DMS114 treated with DMSO at 0.1 percent for 48 hours (cell line): ENCODE measurements at regions not wholly inside any gene's neighbourhood (a gene's known extent, or its start where the extent isn't known, plus 50 kb on each side); places are given as distances from the start of the nearest gene placed in this dataset.
"Not testable (repeated sequence)": the region's sequence is repeated elsewhere in the genome, so short reads cannot be mapped to it uniquely, and the experiment has no call there.

Experiments used
- DNase-seq: peaks from one replicate; lab custom pipeline; 2025; ENCODE audit not compliant: unreplicated experiment; lab: John Stamatoyannopoulos, UW

DNA sequence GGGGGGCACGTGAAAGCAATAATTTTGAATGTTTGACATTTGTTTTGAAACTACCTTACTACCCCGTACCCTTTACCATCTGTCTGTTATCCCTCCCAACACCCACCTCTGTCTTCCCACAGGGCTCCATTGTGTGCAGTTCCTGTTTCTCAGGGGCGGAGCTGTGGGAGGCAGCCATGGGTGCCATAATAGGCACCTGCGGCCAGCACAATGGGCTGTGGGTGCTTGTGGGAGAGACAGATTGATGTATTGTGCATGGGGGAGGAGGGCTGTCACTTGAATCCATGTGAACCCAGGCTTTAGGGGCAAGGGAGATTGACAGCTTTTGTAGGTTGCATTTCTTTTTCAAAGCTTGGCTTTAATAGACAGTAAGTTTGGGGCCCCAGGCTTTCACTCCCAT, 122.6 kb upstream of the CXorf66 start:
- no peak for DNase-seq

DNA sequence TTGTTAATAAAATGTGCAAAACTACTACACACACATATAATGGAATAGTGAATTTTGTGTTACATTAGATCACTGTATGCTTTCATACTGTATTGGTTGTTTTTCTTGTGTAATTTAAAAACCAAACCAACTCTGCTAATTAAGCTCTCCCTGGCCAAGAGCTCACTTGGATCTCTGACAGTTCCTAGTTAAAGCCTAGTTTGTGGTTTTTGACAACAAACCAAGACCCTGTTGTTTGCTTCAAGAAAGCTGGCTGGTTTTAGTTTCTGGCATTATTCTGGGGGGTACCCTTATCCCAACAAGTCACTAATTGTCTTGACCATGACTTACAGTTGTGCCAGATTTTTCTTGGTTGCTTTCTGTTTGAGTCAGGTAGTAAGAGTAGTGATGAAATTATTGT, 121.4 kb upstream of the CXorf66 start:
- DNase-seq = no peak

DNA sequence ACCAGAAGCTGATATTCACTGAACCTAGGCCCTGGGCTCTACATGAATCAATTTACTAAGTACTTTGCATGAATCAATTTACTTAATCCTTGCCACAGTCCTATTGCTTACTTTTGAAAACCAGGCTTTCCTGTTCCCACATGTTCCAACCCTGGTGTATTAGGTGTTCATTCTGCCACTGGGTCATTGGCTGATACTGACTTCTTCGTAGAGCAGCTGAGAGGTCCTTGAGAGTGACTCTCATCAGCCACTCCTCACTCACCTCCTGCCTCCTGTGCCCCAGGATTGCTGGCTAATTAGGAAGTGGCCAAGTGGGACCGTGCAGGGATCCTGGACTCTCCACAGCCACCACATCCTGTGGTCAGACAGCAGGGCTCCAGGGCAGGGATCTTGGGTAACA, 109.5 kb upstream of the CXorf66 start:
- not testable (repeated sequence) for DNase-seq

GRCh38 chrX:140071037-140071436, 105.7 kb upstream of the CXorf66 start:
- no peak for DNase-seq

DNA sequence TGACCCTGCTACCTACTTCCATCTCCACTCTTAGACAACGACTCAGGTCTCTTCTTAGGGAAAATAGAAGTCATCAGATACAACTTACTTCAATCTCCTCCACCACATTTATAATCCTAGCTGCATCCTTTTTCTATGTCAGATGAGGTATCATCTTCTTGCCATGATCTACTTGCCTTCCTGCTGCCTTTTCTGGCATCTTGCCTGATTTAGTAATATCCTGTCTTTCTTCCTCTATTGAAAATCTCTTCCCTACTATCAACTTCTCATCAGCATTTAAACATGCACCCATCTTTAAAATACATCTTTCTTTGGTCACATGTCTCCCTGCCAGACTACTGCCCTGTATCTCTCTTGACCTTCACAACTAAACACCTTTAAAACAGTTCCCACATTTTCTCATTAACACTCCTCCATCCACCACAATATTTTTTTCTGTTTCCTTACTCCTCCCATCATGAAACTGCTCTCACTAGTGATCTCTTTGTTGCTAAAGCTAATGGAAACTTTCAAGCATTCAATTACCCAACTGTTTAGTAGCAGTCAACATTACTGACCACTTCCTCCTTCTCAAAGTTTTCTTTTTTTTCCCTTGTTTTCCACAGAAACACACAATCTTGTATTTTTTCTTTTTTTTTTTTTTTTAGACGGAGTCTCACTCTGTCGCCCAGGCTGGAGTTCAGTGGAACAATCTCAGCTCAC, 100.8 kb upstream of the CXorf66 start:
- DNase-seq = no peak

DNA sequence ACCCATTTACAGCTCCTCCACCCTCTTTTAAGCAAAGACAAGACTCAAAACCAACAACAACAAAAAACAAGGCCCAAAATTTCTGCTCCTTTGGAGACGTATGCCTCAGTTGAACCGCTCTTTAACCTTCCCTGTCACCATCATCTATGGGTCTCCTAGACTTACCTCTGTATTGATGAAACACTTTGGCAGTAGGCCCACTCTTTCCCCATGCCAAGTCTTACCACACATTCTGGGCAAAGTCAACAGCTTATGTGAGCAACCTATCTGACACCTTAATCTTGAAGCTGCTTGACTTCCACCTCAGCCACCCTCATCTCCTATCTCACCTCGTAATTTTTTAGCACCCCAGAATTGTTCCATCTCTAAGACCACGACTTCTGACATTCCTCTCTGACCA, 99.7 kb upstream of the CXorf66 start:
- no peak for DNase-seq

DNA sequence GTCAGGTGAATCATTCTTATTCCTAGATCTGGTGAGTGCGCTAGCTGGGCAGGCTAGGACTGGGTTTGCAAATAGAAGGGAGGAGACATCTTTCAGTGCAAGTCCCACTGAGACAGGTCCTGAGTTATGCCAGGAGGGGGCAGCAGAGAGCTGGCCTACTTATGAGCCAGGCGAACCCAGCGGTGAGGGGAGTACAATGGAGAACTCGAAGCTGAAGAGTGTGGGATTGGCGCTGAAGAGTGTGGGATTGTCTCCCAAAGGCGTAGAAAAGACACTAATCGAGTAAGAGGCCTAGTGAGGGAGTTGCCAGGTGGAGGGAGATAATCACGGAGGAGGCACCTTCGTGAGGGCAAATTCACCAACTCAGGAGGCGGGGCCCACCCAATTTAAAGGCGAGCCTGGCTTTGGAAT, 91.7 kb upstream of the CXorf66 start:
- DNase-seq = peak; percentile 39

- no peak for DNase-seq
These were observed 88.5 kb upstream of the CXorf66 start for GRCh38 chrX:140053846-140054245.

DNA sequence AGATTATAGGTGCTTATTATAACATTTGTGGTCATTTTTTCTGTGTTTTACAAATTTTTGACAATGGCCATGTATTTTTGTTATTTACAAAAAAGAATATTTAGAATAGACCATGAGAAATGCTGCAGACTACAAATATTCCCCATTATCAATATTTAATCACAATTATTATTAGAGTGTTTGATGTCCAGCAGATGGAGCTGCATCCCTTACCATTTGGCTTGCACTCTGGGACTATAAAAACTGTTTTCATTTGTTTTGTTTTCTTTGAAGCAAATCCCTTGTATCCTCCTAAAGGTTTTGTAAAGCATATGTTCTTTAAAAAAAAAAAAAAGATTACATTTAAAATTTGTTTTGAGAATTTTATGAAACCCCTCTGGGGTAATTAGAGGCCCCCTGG, 85.6 kb upstream of the CXorf66 start:
- no peak for DNase-seq

- no peak for DNase-seq
These were observed 75.1 kb upstream of the CXorf66 start for GRCh38 chrX:140040386-140040785.

GRCh38 chrX:140038842-140039241, 73.5 kb upstream of the CXorf66 start:
- DNase-seq = no peak

DNA sequence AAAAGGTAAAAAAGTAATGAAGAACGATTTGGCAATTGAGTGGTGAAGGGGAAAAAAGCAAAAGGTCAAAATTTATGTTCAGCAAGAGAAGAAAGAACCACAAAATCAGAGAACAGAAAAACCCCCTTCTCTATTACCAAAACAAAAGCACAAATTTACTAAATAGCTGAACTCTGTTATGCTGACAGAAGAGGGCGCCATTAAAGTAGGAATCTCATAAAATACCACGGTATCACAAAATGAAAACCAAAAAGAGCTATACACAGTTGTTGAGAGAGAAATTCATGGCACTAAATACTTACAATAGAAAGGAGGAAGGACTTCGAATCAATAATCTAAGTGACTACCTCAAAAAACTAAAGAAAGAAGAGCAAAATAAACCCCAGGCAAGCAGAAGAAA, 69.6 kb upstream of the CXorf66 start:
- DNase-seq = peak; percentile 4

DNA sequence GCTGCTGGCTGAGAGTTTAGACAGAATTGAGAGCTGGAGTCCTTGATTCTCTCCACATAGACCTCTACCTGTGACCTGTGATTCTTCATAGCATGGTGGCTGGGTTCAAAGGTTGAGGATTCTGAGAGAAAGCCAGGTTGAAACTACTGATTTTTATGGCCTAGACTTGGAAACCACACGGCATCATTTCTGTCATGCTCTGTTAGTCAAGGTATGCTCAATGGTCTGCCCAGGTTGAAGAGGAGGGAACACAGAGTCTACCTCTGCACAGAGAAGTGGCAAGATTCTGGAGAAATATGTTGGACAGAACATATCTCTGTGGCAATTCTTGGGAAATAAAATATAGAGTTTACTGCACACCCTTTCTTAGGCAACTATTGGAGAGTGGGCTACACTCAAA, 57.2 kb upstream of the CXorf66 start:
- DNase-seq = no peak

GRCh38 chrX:140019134-140019533, 53.8 kb upstream of the CXorf66 start:
- DNase-seq = not testable (repeated sequence)
